ENCODE measurements at regions not wholly inside any gene's neighbourhood (a gene's known extent, or its start where the extent isn't known, plus 50 kb on each side); places are given as distances from the start of the nearest gene placed in this dataset.

DNA sequence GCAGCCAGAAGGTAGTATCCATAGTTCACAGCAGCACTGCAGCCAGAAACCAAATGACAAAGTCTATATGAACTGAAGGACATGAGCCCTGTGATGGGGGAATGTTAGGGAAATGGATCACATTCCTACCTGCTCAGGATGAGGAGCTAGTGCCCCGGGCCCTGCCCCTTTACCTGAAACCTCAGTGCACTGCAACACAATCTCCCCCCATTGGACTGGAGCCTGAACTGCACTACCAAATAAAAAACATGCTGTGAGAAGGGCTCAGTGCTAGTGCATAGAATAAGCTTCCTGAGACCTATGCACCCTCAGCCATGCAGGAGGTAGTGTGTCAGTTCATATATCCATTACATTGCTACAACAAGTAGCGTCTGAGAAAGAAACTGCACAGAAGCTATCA lies 477.8 kb downstream of the HACE1 start:
- Histone ChIP-seq H3K36me3 (no peaks in the 10 kb centered on the region), H3K4me3 (no peak overlapping the region), H3K4me1 (no peaks in the 10 kb centered on the region), H3K27ac (no peak overlapping the region), H3K9me3 (no peaks in the 10 kb centered on the region), H3K27me3 (no peaks in the 10 kb centered on the region)
- WGBS, 2 donors = 84 to 94% methylated on average over 2 of the region's 2 CpGs
- intact Hi-C loops (cut with DNase I) = no loop called here
- TF ChIP-seq, protein P1, sequence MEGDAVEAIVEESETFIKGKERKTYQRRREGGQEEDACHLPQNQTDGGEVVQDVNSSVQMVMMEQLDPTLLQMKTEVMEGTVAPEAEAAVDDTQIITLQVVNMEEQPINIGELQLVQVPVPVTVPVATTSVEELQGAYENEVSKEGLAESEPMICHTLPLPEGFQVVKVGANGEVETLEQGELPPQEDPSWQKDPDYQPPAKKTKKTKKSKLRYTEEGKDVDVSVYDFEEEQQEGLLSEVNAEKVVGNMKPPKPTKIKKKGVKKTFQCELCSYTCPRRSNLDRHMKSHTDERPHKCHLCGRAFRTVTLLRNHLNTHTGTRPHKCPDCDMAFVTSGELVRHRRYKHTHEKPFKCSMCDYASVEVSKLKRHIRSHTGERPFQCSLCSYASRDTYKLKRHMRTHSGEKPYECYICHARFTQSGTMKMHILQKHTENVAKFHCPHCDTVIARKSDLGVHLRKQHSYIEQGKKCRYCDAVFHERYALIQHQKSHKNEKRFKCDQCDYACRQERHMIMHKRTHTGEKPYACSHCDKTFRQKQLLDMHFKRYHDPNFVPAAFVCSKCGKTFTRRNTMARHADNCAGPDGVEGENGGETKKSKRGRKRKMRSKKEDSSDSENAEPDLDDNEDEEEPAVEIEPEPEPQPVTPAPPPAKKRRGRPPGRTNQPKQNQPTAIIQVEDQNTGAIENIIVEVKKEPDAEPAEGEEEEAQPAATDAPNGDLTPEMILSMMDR (IDR thresholded peaks at IDR 0.05) = no peak
- TF ChIP-seq POLR2A (IDR thresholded peaks at IDR 0.05) (no peak), EP300 (IDR thresholded peaks at IDR 0.05) (no peak), POLR2AphosphoS5 (IDR thresholded peaks at IDR 0.05) (no peak)
- DNase-seq = no peak

- Histone ChIP-seq H3K4me1 (no peaks in the 10 kb centered on the region), H3K4me3 (no peak overlapping the region), H3K9me3 (no peaks in the 10 kb centered on the region), H3K36me3 (no peaks in the 10 kb centered on the region), H3K27me3 (no peaks in the 10 kb centered on the region), H3K27ac (no peak overlapping the region)
- DNase-seq = no peak
- WGBS, 2 donors = 84 to 85% methylated on average over 5 of the region's 5 CpGs
- intact Hi-C loops (cut with DNase I) = no loop called here
- TF ChIP-seq EP300 (IDR thresholded peaks at IDR 0.05) = no peak
- TF ChIP-seq, protein P1 (IDR thresholded peaks at IDR 0.05) = no peak
- no peak for TF ChIP-seq POLR2A (IDR thresholded peaks at IDR 0.05)
- TF ChIP-seq POLR2AphosphoS5 (IDR thresholded peaks at IDR 0.05) = no peak
Measured at GRCh38 chr6:104365451-104366234, 494.1 kb downstream of the HACE1 start.

- Histone ChIP-seq H3K27ac (no peak overlapping the region), H3K27me3 (no peaks in the 10 kb centered on the region), H3K4me1 (no peaks in the 10 kb centered on the region), H3K36me3 (no peaks in the 10 kb centered on the region), H3K9me3 (peaks cover 0 to 3% (median 0%) of the 10 kb centered on the region in 4 donors), H3K4me3 (no peak overlapping the region)
- 12 to 61% methylated on average over 3 of the region's 3 CpGs for WGBS, 2 donors
- TF ChIP-seq POLR2A (IDR thresholded peaks at IDR 0.05) (no peak), EP300 (IDR thresholded peaks at IDR 0.05) (no peak)
- TF ChIP-seq, protein P1 (IDR thresholded peaks at IDR 0.05) = no peak
- intact Hi-C loops (cut with DNase I) = no loop called here
- no peak for DNase-seq
Measured at GRCh38 chr6:104357928-104358327, 501.8 kb downstream of the HACE1 start.

GRCh38 chr6:104356197-104356596 lies 503.5 kb downstream of the HACE1 start:
- DNase-seq = no peak
- no peaks in the 10 kb centered on the region for H3K4me1 ChIP-seq
- H3K36me3 ChIP-seq = no peaks in the 10 kb centered on the region
- TF ChIP-seq EP300 (IDR thresholded peaks at IDR 0.05) (no peak), POLR2AphosphoS5 (IDR thresholded peaks at IDR 0.05) (no peak), POLR2A (IDR thresholded peaks at IDR 0.05) (no peak)
- TF ChIP-seq, protein P1 (IDR thresholded peaks at IDR 0.05) = no peak
- 64 to 93% methylated on average over 5 of the region's 5 CpGs for WGBS, 2 donors
- H3K4me3 ChIP-seq = no peak overlapping the region
- no peak overlapping the region for H3K27ac ChIP-seq
- intact Hi-C loops (cut with DNase I) = no loop called here
- H3K9me3 ChIP-seq = peaks cover 0 to 3% (median 0%) of the 10 kb centered on the region in 4 donors
- H3K27me3 ChIP-seq = no peaks in the 10 kb centered on the region

- H3K4me1 ChIP-seq = no peaks in the 10 kb centered on the region
- H3K27me3 ChIP-seq = no peaks in the 10 kb centered on the region
- H3K4me3 ChIP-seq = no peak overlapping the region
- TF ChIP-seq, protein P1 (IDR thresholded peaks at IDR 0.05) = no peak
- TF ChIP-seq POLR2AphosphoS5 (IDR thresholded peaks at IDR 0.05) = no peak
- TF ChIP-seq POLR2A (IDR thresholded peaks at IDR 0.05) = no peak
- no peak for TF ChIP-seq EP300 (IDR thresholded peaks at IDR 0.05)
- H3K36me3 ChIP-seq = no peaks in the 10 kb centered on the region
- peaks cover 0 to 2% (median under 1%) of the 10 kb centered on the region in 4 donors for H3K9me3 ChIP-seq
- intact Hi-C loops (cut with DNase I) = no loop called here
- WGBS, 2 donors = 54 to 79% methylated on average over 4 of the region's 4 CpGs
- H3K27ac ChIP-seq = no peak overlapping the region
- DNase-seq = no peak
Measured at GRCh38 chr6:104349191-104349590, 510.5 kb downstream of the HACE1 start.
